ENCODE measurements at regions not wholly inside any gene's neighbourhood (a gene's known extent, or its start where the extent isn't known, plus 50 kb on each side); places are given as distances from the start of the nearest gene placed in this dataset.

DNA sequence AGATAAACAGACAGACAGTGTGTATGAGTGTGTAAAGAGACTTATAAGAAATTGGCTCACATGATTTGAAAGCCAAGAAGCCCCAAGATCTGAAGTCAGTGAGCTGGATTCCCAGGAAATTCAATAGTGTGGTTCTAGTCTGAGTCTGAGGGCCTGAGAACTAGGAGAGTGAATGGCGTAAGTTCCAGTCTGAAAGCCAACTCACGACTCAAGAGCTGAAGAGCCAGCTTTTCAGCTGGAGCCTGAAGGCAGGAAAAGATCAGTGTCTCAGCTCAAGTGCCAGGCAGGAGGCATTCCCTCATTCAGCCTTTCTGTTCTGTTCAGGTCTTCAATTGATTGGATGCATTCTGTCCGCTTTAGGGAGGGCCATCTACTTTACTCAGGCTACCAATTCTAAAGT lies 257.2 kb downstream of the PLPP3 start:
- Histone ChIP-seq H3K4me1 (ENCODE audit: control insufficient read depth, insufficient read depth, low read length, poor library complexity, severe bottlenecking) (no peaks in the 10 kb centered on the region), H3K4me3 (ENCODE audit: insufficient read depth, low read depth, low read length, poor library complexity, severe bottlenecking) (no peak overlapping the region), H3K27me3 (replicated peaks; ENCODE audit: control insufficient read depth, insufficient read depth, low read length, poor library complexity, severe bottlenecking) (no peaks in the 10 kb centered on the region), H3K9me3 (ENCODE audit: control insufficient read depth, low read length) (no peaks in the 10 kb centered on the region), H3K27ac (ENCODE audit: insufficient read depth, low read length, poor library complexity, severe bottlenecking) (no peak overlapping the region), H3K36me3 (ENCODE audit: control insufficient read depth, insufficient read depth, low read length) (no peaks in the 10 kb centered on the region)
- DNase-seq, result no peak

DNA sequence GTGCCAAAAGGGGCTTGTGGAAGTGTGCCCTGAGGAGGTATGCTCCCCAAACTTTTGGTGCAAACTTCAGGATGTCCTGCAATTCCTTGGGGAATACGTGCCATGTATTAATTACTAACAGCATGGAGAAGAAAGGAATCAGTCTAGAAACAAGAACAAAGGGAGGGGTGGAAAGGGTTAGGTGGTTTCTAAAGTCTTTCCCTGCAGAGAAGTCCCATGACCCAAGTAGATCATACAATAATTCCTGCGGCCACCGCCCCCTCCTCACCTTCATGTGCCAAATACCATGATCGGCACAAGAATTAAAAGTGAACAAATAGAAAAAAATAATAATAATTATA lies 258.2 kb downstream of the PLPP3 start:
- Histone ChIP-seq H3K4me3 (ENCODE audit: insufficient read depth, low read depth, low read length, poor library complexity, severe bottlenecking) (no peak overlapping the region), H3K27ac (ENCODE audit: insufficient read depth, low read length, poor library complexity, severe bottlenecking) (no peak overlapping the region), H3K27me3 (replicated peaks; ENCODE audit: control insufficient read depth, insufficient read depth, low read length, poor library complexity, severe bottlenecking) (no peaks in the 10 kb centered on the region), H3K9me3 (ENCODE audit: control insufficient read depth, low read length) (no peaks in the 10 kb centered on the region), H3K36me3 (ENCODE audit: control insufficient read depth, insufficient read depth, low read length) (no peaks in the 10 kb centered on the region), H3K4me1 (ENCODE audit: control insufficient read depth, insufficient read depth, low read length, poor library complexity, severe bottlenecking) (no peaks in the 10 kb centered on the region)
- DNase-seq, result no peak

DNA sequence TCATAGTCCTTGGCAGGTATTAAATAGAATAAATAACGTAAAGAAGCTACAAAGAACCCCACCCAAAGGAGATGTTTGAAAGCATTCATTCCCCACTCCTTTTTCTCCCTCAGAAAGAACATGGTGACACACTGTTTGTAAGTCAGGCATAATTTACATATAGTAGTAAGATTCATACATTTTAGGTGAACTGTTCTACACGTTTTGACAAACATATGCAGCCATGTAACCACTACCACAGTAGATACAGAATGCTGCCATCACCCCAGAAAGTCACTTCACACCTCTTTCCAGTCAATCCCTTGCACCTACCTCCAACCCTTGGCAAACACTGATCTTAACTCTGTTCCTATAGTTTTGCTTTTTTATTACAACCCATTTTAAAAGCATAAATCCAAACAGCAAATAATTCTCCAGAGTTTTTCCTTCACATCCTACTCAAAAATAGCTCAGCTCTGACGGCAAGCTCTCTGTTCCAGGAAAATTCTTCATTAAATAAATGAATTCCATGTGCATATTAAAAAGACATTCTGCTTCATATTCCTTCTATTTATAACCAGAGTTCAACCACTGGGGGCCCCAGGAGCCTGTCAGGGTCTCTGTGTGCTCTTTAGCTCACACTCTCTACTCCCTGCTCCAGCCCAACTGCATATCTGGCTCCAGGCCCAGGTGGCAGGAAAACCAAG lies 258.8 kb downstream of the PLPP3 start:
- no peaks in the 10 kb centered on the region for H3K9me3 ChIP-seq (ENCODE audit: control insufficient read depth, low read length)
- H3K4me3 ChIP-seq (ENCODE audit: insufficient read depth, low read depth, low read length, poor library complexity, severe bottlenecking), result no peak overlapping the region
- H3K27ac ChIP-seq (ENCODE audit: insufficient read depth, low read length, poor library complexity, severe bottlenecking), result no peak overlapping the region
- no peak for DNase-seq
- H3K27me3 ChIP-seq (replicated peaks; ENCODE audit: control insufficient read depth, insufficient read depth, low read length, poor library complexity, severe bottlenecking), result no peaks in the 10 kb centered on the region
- H3K4me1 ChIP-seq (ENCODE audit: control insufficient read depth, insufficient read depth, low read length, poor library complexity, severe bottlenecking), result no peaks in the 10 kb centered on the region
- H3K36me3 ChIP-seq (ENCODE audit: control insufficient read depth, insufficient read depth, low read length), result no peaks in the 10 kb centered on the region

DNA sequence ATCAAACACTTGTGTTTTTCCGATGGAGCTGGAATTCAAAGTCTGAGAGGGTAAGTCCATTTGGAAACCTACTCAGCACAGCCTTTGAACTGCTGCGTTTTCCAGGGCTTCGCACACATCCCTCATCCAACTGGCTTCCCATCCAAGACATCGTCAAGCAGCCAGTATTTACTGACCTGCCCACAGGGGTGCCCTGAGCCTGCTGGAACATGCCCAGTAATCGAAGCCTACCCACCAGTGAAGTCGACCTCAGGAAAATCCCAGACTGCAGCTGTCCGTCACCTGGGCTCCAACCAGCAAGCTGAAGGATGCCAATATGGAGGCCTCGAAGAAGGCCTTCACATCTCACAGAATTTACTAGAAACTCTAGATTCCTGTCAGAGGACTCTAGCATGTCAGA lies 261.6 kb downstream of the PLPP3 start:
- H3K9me3 ChIP-seq (ENCODE audit: control insufficient read depth, low read length), result no peaks in the 10 kb centered on the region
- no peaks in the 10 kb centered on the region for H3K36me3 ChIP-seq (ENCODE audit: control insufficient read depth, insufficient read depth, low read length)
- H3K4me1 ChIP-seq (ENCODE audit: control insufficient read depth, insufficient read depth, low read length, poor library complexity, severe bottlenecking), result no peaks in the 10 kb centered on the region
- H3K27ac ChIP-seq (ENCODE audit: insufficient read depth, low read length, poor library complexity, severe bottlenecking), result no peak overlapping the region
- no peak for DNase-seq
- no peak overlapping the region for H3K4me3 ChIP-seq (ENCODE audit: insufficient read depth, low read depth, low read length, poor library complexity, severe bottlenecking)
- H3K27me3 ChIP-seq (replicated peaks; ENCODE audit: control insufficient read depth, insufficient read depth, low read length, poor library complexity, severe bottlenecking), result no peaks in the 10 kb centered on the region

DNA sequence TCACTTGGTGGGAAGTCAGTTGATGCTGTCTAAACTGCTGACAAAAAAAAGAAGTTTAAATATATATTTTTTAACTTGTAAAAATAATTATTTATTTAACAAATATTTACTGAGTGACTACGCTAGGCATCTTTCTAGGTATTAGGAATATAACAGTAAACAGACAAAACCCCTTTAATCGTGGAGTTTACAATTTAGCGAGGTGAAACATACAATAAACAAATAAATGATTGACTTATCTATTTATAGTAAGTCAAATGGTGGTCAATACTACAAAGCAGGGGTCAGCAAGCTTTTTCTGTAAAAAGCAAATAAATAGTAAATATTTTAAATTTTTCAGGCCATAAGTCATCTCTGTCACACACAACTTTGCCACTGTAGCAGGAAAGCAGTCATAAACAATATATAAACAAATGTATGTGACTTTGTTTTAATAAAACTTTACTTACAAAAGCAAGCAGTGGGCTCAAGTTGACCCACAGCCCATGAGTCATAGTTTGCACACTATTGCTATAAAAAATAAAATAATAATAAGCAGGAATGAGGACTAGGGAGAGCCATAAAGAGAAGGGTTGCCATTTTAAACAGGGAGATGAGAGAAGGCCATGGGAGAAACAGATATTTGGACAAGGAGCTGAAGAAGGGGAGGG lies 263.9 kb downstream of the PLPP3 start:
- Histone ChIP-seq H3K4me3 (ENCODE audit: insufficient read depth, low read depth, low read length, poor library complexity, severe bottlenecking) (no peak overlapping the region), H3K27ac (ENCODE audit: insufficient read depth, low read length, poor library complexity, severe bottlenecking) (no peak overlapping the region), H3K36me3 (ENCODE audit: control insufficient read depth, insufficient read depth, low read length) (no peaks in the 10 kb centered on the region), H3K4me1 (ENCODE audit: control insufficient read depth, insufficient read depth, low read length, poor library complexity, severe bottlenecking) (no peaks in the 10 kb centered on the region), H3K27me3 (replicated peaks; ENCODE audit: control insufficient read depth, insufficient read depth, low read length, poor library complexity, severe bottlenecking) (no peaks in the 10 kb centered on the region), H3K9me3 (ENCODE audit: control insufficient read depth, low read length) (no peaks in the 10 kb centered on the region)
- DNase-seq, result no peak

DNA sequence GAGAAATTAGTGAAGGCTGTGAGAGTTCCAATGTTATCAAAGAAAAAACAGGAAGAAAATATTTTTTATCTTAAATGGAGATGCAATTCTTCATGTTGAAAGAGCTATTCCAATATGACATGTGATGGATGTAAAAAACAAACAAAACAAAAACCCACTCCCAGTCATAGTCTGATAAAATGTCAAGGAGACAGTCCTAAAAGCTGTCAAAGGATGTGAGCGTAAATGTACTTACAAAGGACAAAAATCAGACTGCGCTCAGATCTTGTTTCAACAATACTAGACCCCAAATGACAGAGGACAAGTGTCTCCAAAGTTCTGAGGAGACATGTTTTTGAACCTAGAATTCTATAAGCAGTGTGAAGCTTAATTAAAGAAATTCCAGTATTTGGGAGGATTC lies 265.8 kb downstream of the PLPP3 start:
- Histone ChIP-seq H3K27ac (ENCODE audit: insufficient read depth, low read length, poor library complexity, severe bottlenecking) (no peak overlapping the region), H3K4me3 (ENCODE audit: insufficient read depth, low read depth, low read length, poor library complexity, severe bottlenecking) (no peak overlapping the region), H3K27me3 (replicated peaks; ENCODE audit: control insufficient read depth, insufficient read depth, low read length, poor library complexity, severe bottlenecking) (no peaks in the 10 kb centered on the region), H3K4me1 (ENCODE audit: control insufficient read depth, insufficient read depth, low read length, poor library complexity, severe bottlenecking) (no peaks in the 10 kb centered on the region), H3K9me3 (ENCODE audit: control insufficient read depth, low read length) (no peaks in the 10 kb centered on the region), H3K36me3 (ENCODE audit: control insufficient read depth, insufficient read depth, low read length) (no peaks in the 10 kb centered on the region)
- no peak for DNase-seq

DNA sequence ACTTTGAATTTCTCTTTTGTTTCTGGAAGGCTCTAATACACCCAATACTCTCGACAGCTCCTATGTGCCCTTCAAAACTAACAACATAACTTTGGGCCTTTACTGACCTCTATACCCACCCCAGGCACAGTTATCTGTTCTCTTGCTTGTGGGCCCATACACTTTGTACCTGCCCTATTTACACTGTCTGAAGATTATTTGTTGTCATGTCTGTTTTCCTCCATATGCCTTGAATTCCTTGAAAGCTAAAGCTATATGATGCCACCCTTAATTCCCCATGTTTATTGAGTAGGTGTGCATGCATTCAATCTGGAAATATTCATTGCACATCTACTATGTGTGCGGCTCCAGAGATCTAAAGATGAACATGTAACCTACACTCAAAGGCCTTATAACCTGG lies 267.6 kb downstream of the PLPP3 start:
- no peak overlapping the region for H3K27ac ChIP-seq (ENCODE audit: insufficient read depth, low read length, poor library complexity, severe bottlenecking)

DNA sequence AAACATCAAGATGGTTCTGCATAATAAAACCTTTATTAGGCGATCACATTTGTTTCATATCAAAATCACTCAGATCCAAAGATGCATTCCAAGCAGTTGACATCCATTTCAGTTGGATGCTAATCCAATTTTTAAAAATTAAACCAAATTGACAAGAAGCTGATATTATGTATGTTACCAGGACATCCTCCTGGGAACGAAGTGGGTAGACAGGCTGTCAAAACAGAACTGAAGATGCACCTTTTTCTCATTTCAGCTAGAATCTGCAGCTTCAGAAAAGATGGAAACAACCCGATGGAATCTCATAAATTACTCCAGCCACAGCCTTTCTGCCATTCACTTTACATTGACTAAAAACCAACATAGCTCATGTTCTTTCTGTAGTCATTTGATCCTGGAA lies 268.4 kb downstream of the PLPP3 start:
- H3K36me3 ChIP-seq (ENCODE audit: control insufficient read depth, insufficient read depth, low read length), result no peaks in the 10 kb centered on the region
- H3K27me3 ChIP-seq (replicated peaks; ENCODE audit: control insufficient read depth, insufficient read depth, low read length, poor library complexity, severe bottlenecking), result no peaks in the 10 kb centered on the region
- no peaks in the 10 kb centered on the region for H3K9me3 ChIP-seq (ENCODE audit: control insufficient read depth, low read length)
- H3K4me3 ChIP-seq (ENCODE audit: insufficient read depth, low read depth, low read length, poor library complexity, severe bottlenecking), result no peak overlapping the region
- no peak for DNase-seq
- no peak overlapping the region for H3K27ac ChIP-seq (ENCODE audit: insufficient read depth, low read length, poor library complexity, severe bottlenecking)
- no peaks in the 10 kb centered on the region for H3K4me1 ChIP-seq (ENCODE audit: control insufficient read depth, insufficient read depth, low read length, poor library complexity, severe bottlenecking)

More for the DNA sequence above, 267.6 kb downstream of the PLPP3 start:
- Histone ChIP-seq H3K4me1 (ENCODE audit: control insufficient read depth, insufficient read depth, low read length, poor library complexity, severe bottlenecking) (no peaks in the 10 kb centered on the region), H3K9me3 (ENCODE audit: control insufficient read depth, low read length) (no peaks in the 10 kb centered on the region), H3K4me3 (ENCODE audit: insufficient read depth, low read depth, low read length, poor library complexity, severe bottlenecking) (no peak overlapping the region), H3K36me3 (ENCODE audit: control insufficient read depth, insufficient read depth, low read length) (no peaks in the 10 kb centered on the region), H3K27me3 (replicated peaks; ENCODE audit: control insufficient read depth, insufficient read depth, low read length, poor library complexity, severe bottlenecking) (no peaks in the 10 kb centered on the region)
- no peak for DNase-seq

DNA sequence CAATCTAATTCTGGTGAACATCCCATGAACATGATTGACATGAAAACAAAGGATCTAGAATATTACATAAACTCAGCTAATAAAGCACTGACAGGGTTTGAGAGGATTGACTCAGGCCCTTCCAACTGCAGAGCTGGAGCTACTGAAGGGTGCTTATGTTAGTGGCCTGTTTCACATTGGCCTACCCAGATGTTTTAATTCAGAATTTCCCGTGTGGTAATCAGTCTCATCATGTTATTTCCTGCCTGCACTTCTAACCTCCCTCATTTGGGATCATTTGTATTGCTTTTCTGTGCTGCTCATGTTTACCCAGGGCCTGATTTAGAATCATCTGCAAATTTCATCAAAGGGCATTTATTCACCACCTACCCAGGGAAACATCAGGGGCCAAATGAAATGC lies 270.3 kb downstream of the PLPP3 start:
- no peak overlapping the region for H3K27ac ChIP-seq (ENCODE audit: insufficient read depth, low read length, poor library complexity, severe bottlenecking)
- H3K36me3 ChIP-seq (ENCODE audit: control insufficient read depth, insufficient read depth, low read length), result no peaks in the 10 kb centered on the region
- no peaks in the 10 kb centered on the region for H3K27me3 ChIP-seq (replicated peaks; ENCODE audit: control insufficient read depth, insufficient read depth, low read length, poor library complexity, severe bottlenecking)
- no peak for DNase-seq
- H3K4me3 ChIP-seq (ENCODE audit: insufficient read depth, low read depth, low read length, poor library complexity, severe bottlenecking), result no peak overlapping the region
- H3K9me3 ChIP-seq (ENCODE audit: control insufficient read depth, low read length), result no peaks in the 10 kb centered on the region
- H3K4me1 ChIP-seq (ENCODE audit: control insufficient read depth, insufficient read depth, low read length, poor library complexity, severe bottlenecking), result no peaks in the 10 kb centered on the region

DNA sequence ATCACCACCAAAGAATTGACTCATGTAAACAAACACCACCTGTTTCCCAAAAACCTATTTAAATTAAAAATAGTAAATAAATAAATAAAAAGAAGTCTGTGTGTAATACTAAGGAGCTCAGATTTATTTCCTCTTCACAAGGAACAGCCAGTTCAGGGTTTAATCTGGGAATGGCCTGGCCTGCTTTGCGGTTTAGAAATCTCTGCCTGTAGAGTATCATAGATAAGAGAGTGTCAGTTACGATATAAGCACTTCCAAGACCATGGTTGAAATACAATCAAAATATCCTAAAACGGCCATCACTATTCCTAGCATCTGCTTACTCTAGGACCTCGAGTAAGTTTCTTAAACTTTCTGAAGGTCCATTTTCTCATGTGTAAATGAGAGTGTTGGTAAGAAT lies 274.4 kb downstream of the PLPP3 start:
- Histone ChIP-seq H3K4me1 (ENCODE audit: control insufficient read depth, insufficient read depth, low read length, poor library complexity, severe bottlenecking) (no peaks in the 10 kb centered on the region), H3K27ac (ENCODE audit: insufficient read depth, low read length, poor library complexity, severe bottlenecking) (no peak overlapping the region), H3K27me3 (replicated peaks; ENCODE audit: control insufficient read depth, insufficient read depth, low read length, poor library complexity, severe bottlenecking) (no peaks in the 10 kb centered on the region), H3K9me3 (ENCODE audit: control insufficient read depth, low read length) (no peaks in the 10 kb centered on the region), H3K4me3 (ENCODE audit: insufficient read depth, low read depth, low read length, poor library complexity, severe bottlenecking) (no peak overlapping the region), H3K36me3 (ENCODE audit: control insufficient read depth, insufficient read depth, low read length) (no peaks in the 10 kb centered on the region)
- no peak for DNase-seq
